ENCODE measurements at regions not wholly inside any gene's neighbourhood (a gene's known extent, or its start where the extent isn't known, plus 50 kb on each side); places are given as distances from the start of the nearest gene placed in this dataset.

- no peak for DNase-seq (ENCODE audit: low spot score)
- in situ Hi-C loops (cut with HindIII; ENCODE audit: low sequenced_read_pairs) = no loop called here
Observed at GRCh38 chr16:86632206-86632605, 53.9 kb downstream of the FOXL1 start.

- no peak for DNase-seq (ENCODE audit: low spot score)
- in situ Hi-C loops (cut with HindIII; ENCODE audit: low sequenced_read_pairs) = no loop called here
Observed at GRCh38 chr16:86632944-86633343, 54.6 kb downstream of the FOXL1 start.

DNA sequence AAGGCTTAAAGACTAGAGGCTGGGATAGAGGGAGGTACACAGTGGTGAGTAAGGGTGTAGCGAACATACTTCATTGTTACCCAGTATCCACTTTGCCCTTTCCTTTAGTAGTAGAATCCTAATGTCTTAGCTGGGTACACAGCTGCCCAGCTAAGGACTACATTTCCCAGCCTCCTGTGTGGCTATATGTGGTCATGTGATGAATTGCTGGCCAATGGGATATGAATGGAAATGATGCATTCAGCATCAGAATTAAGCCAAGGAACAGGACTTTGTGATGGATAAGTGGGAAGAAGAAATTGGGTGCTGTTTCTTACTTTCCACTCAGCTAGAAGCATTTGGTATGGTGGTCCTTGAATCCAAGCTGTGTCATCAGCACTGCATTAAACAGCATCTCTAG is 55.9 kb downstream of the FOXL1 start:
- DNase-seq (ENCODE audit: low spot score) = no peak
- in situ Hi-C loops (cut with HindIII; ENCODE audit: low sequenced_read_pairs) = no loop called here

- in situ Hi-C loops (cut with HindIII; ENCODE audit: low sequenced_read_pairs) = no loop called here
Observed at GRCh38 chr16:86635176-86635876, 57.0 kb downstream of the FOXL1 start.

GRCh38 chr16:86635926-86636325 is 57.6 kb downstream of the FOXL1 start:
- in situ Hi-C loops (cut with HindIII; ENCODE audit: low sequenced_read_pairs) = no loop called here
- no peak for DNase-seq (ENCODE audit: low spot score)

More at GRCh38 chr16:86635176-86635876, 57.0 kb downstream of the FOXL1 start:
- DNase-seq (ENCODE audit: low spot score) = no peak

DNA sequence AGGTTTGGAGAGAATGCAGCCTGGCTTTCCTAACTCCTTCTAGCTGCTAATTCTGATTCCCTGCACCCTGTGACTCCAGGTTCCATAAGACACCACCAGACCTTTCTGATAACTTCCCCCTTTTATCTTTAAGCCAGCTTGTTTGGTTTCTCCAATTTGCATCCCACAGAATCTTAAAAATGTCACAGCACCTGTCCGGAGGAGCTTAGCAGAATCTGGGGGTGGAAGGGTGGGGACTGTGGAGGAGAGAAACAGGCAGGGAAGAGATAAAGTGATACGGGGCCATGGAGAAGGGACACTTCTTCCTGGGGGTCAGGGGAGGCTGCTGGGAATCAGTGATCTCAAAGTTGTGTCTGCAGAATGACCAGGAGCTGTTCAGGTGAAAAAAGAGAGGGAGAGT is 59.4 kb downstream of the FOXL1 start:
- DNase-seq (ENCODE audit: low spot score) = no peak
- in situ Hi-C loops (cut with HindIII; ENCODE audit: low sequenced_read_pairs) = no loop called here

GRCh38 chr16:86638642-86639041 is 60.3 kb downstream of the FOXL1 start:
- no peak for DNase-seq (ENCODE audit: low spot score)
- in situ Hi-C loops (cut with HindIII; ENCODE audit: low sequenced_read_pairs) = no loop called here

GRCh38 chr16:86639354-86639753 is 61.0 kb downstream of the FOXL1 start:
- DNase-seq (ENCODE audit: low spot score) = no peak
- in situ Hi-C loops (cut with HindIII; ENCODE audit: low sequenced_read_pairs) = no loop called here

DNA sequence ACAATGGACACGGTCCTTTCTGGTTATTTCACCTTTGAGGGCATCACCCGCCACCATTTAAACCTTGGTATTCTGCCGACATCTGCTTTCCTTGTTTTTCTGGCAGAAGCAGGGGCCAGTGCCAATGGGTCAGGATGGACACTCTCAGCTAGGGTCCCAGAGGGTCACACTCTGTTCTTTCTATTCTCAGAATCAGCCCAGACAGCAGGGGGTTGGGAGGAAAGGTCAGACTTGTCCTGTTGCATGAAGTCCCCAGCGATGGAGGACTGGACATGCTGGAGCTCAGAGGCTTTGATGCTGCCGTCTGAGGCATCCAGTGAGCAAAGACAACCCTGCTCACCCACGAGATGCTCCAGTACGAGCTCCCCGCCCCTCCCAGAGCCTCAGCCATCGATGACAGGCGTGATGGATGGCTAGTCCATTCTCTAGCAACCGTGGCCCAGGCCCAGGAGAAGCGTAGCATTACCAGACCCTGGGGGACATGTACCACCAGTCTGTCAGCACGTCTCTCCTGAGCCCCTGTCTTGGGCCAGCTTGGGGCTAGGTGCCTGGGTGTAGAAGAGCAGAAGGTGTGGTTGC is 62.0 kb downstream of the FOXL1 start:
- in situ Hi-C loops (cut with HindIII; ENCODE audit: low sequenced_read_pairs) = no loop called here
- DNase-seq (ENCODE audit: low spot score) = no peak

GRCh38 chr16:86642087-86642486 is 63.7 kb downstream of the FOXL1 start:
- in situ Hi-C loops (cut with HindIII; ENCODE audit: low sequenced_read_pairs) = no loop called here
- DNase-seq (ENCODE audit: low spot score) = no peak

DNA sequence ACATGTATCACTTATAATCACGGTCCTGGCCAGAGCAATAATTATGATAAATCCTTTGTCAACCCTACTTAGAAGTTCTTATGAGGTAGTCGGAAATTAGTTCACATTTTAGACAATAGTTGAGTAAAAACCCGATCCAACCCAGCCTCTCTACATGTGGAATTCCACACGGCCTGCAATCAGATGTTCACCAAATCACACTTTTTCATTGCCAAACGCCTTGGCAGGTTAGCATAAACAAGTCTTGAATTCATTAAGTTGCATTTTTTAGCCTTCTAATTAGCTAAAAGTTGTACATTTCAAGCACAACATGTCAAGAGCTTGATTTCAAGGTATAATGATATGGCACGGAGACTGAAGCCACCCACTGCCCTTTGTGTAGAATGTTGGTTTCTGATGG is 65.3 kb downstream of the FOXL1 start:
- in situ Hi-C loops (cut with HindIII; ENCODE audit: low sequenced_read_pairs) = no loop called here
- no peak for DNase-seq (ENCODE audit: low spot score)

DNA sequence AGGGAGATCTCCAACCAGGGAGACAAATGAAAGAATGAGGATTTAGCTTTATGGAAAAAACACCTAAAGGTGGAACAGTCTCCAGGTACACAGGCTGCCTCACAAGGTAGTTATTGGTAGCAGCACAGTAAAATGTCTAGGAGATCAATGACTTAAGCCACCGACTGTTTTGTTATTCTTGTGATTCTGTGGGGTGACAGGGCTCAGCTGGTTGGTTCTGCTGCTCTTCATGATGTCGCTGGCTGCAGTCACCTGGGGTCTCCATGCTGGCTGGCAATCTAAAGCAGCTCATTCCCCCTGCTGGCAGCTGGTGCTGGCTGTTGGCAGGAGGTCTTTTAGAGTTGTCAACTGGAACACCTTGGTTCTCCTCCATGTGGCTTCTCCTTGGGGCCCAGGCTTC is 69.2 kb downstream of the FOXL1 start:
- no peak for DNase-seq (ENCODE audit: low spot score)
- in situ Hi-C loops (cut with HindIII; ENCODE audit: low sequenced_read_pairs) = no loop called here

DNA sequence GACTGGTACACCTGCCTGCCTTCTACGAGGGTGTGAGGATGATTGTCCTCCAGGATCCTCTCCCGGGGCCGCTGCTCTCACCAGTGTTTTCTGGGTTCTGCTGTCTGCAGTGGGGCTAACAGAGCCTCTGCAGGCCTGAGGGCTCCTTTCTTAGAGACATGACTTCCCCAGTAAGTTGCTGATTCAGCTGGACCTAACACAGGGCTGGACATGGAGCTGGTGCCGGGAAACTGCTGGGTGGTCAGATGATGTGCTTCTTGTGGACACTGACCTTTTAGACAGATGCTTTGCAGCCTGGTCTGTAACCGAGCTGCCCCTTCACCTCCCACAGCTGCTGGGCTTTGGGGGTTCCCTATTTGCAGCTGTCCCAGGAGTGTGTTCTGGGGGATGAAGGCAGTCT is 71.5 kb downstream of the FOXL1 start:
- in situ Hi-C loops (cut with HindIII; ENCODE audit: low sequenced_read_pairs) = no loop called here
- DNase-seq (ENCODE audit: low spot score) = no peak

DNA sequence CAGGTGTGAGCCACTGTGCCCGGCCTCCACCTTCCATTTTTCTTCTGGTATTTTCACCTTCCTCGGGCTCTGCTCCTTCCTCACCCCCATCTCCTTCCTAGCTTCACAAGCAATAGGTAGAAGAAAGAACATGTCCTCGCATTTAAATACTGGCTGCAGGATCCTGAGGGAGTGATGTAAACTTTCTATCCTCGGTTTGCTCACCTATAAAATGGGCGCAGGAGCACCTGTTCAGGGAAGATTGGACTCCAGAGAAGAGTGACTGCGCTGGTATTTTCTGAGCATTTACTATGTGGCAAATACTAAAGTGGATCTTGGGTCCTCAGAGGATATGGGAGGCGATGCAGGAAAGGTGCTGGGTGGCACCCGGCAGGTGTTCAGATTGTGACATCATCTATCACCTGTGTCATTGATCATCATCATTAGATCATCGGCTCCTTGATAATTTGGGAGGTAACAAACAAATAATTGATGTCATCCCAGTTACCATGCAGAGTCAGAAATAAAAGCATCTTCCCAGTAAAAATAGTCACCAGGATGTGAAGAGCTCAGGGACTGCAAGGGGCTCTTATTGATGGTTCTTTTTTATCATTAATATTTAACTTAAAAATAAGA is 72.8 kb downstream of the FOXL1 start:
- in situ Hi-C loops (cut with HindIII; ENCODE audit: low sequenced_read_pairs) = no loop called here
- DNase-seq (ENCODE audit: low spot score) = no peak

- in situ Hi-C loops (cut with HindIII; ENCODE audit: low sequenced_read_pairs) = no loop called here
- DNase-seq (ENCODE audit: low spot score) = no peak
Observed at GRCh38 chr16:86651823-86652222, 73.5 kb downstream of the FOXL1 start.

DNA sequence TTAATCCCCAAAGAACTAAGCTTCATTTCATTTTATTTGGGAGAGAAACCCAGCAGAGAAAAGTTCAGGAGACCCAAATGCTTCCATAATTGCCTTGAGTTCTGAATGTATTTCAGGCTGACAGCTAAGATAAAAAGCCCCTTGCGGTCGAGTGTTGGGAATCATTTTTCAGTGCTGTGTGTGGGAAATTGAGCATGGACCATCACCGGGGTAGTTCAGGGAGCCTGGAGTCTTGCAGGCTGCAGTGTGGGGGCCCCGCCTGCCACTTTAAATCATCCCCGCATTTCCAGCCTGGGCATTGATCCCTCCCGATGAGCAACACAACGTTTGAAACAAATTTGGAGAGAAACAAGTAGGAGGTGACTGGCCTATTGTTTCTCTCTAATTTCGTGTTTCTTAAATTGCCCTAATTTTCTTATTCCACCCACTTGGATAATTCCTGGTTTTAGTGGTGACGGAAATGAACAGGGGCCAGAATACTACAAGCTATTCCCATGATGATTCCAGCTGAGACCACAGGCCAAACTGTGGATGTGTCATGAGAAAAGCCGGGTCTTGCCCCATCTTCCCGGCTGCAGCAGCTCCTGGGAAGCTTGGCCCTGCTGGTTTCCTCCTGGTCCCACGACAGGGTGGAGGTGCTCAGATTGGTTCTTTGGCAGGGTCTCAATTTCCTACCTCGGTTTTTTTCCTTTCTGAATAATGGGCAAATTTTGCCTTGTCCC is 75.1 kb downstream of the FOXL1 start:
- in situ Hi-C loops (cut with HindIII; ENCODE audit: low sequenced_read_pairs) = no loop called here
- no peak for DNase-seq (ENCODE audit: low spot score)

- in situ Hi-C loops (cut with HindIII; ENCODE audit: low sequenced_read_pairs) = no loop called here
- DNase-seq (ENCODE audit: low spot score) = no peak
Observed at GRCh38 chr16:86657972-86658371, 79.6 kb downstream of the FOXL1 start.

GRCh38 chr16:86660623-86661022 is 82.3 kb downstream of the FOXL1 start:
- in situ Hi-C loops (cut with HindIII; ENCODE audit: low sequenced_read_pairs) = no loop called here
- DNase-seq (ENCODE audit: low spot score) = no peak

GRCh38 chr16:86661706-86662105 is 83.4 kb downstream of the FOXL1 start:
- in situ Hi-C loops (cut with HindIII; ENCODE audit: low sequenced_read_pairs) = no loop called here
- DNase-seq (ENCODE audit: low spot score) = no peak

GRCh38 chr16:86662195-86662594 is 83.8 kb downstream of the FOXL1 start:
- no peak for DNase-seq (ENCODE audit: low spot score)
- in situ Hi-C loops (cut with HindIII; ENCODE audit: low sequenced_read_pairs) = no loop called here

Measured in G401 (cell line).